H1 (cell line): ENCODE measurements at regions not wholly inside any gene's neighbourhood (a gene's known extent, or its start where the extent isn't known, plus 50 kb on each side); places are given as distances from the start of the nearest gene placed in this dataset.

Experiments used
- CTCF ChIA-PET: fragments of 300-600 bp; sonication (Branson Sonifier 250); formaldehyde crosslinking; loops from one replicate; lab custom pipeline; 2021; ENCODE audit not compliant: partially characterized antibody; lab: Charles Lee
- POLR2A ChIA-PET: fragments of 300-600 bp; sonication (Branson Sonifier 250); formaldehyde crosslinking; loops from one replicate; lab custom pipeline; 2021; ENCODE audit warnings: inconsistent platforms; ENCODE audit not compliant: partially characterized antibody; lab: Charles Lee
- DNase-seq, 2 experiments: peaks; one replicate each; pipeline versions ENCODE4 v3.0.0 to v3.0.0-alpha.2; 2010 to 2022; ENCODE audit warnings: low spot score in 2 of 2, low read depth in 1 of 2, mixed read lengths in 1 of 2
- FAIRE-seq: peaks from 2 replicates; lab custom pipeline; 2011; peaks lifted over from hg19 to GRCh38; lab: Jason Lieb, UNC
- H2AFZ ChIP-seq: 2 replicates; pipeline ENCODE4 v1.8.1; 2012; ENCODE audit warnings: low read length, inconsistent platforms
- H2AK5ac ChIP-seq: 2 replicates; pipeline ENCODE4 v1.6.1; 2013; ENCODE audit warnings: low read depth, low read length
- H2BK120ac ChIP-seq: replicated peaks from 2 replicates; pipeline ENCODE3; 2013; ENCODE audit warnings: low read depth, low read length, inconsistent platforms
- H2BK12ac ChIP-seq: 2 replicates; pipeline ENCODE4 v1.6.1; 2013; ENCODE audit warnings: low read depth, low read length
- H2BK15ac ChIP-seq: 2 replicates; pipeline ENCODE4 v1.6.1; 2013; ENCODE audit warnings: low read length
- H2BK20ac ChIP-seq: 2 replicates; pipeline ENCODE4 v1.6.1; 2013; ENCODE audit warnings: low read length
- H2BK5ac ChIP-seq: 2 replicates; pipeline ENCODE4 v1.6.1; 2013; ENCODE audit warnings: low read depth, low read length
- H3K14ac ChIP-seq: 2 replicates; pipeline ENCODE4 v1.6.1; 2013; ENCODE audit warnings: inconsistent platforms; ENCODE audit not compliant: insufficient read length
- H3K18ac ChIP-seq: 2 replicates; pipeline ENCODE4 v1.6.1; 2013; ENCODE audit warnings: low read length; ENCODE audit errors: extremely low read depth
- H3K23ac ChIP-seq: 2 replicates; pipeline ENCODE4 v1.6.1; 2013; ENCODE audit warnings: inconsistent platforms; ENCODE audit not compliant: insufficient read length
- H3K23me2 ChIP-seq: 2 replicates; pipeline ENCODE4 v1.6.1; 2013; ENCODE audit warnings: low read depth, low read length
- H3K27ac ChIP-seq: 2 replicates; pipeline ENCODE4 v1.6.1; 2011; ENCODE audit warnings: low read depth, low read length, inconsistent platforms
- H3K27me3 ChIP-seq, 4 experiments: replicated peaks in 1 of 4; 1 replicate in 1 of 4; 2 replicates in 3 of 4; pipeline versions ENCODE4 v1.6.1 to v1.8.1; 2011 to 2013; ENCODE audit warnings: low read length in 3 of 4, mild to moderate bottlenecking in 3 of 4, inconsistent platforms in 2 of 4, mixed read lengths in 2 of 4, moderate library complexity in 1 of 4; ENCODE audit not compliant: control insufficient read depth in 3 of 4, insufficient read depth in 3 of 4; ENCODE audit errors: extremely low read depth in 1 of 4
- H3K36me3 ChIP-seq, 4 experiments: 2 replicates each; pipeline versions ENCODE4 v1.6.1 to v1.8.1; 2011 to 2013; ENCODE audit warnings: mild to moderate bottlenecking in 4 of 4, low read length in 3 of 4, moderate library complexity in 2 of 4, control low read depth in 1 of 4, inconsistent platforms in 1 of 4; ENCODE audit not compliant: insufficient read depth in 4 of 4, control insufficient read depth in 2 of 4
- H3K4ac ChIP-seq: replicated peaks from 2 replicates; pipeline ENCODE3; 2013; ENCODE audit warnings: low read length, low read depth, mixed read lengths, inconsistent platforms; ENCODE audit not compliant: insufficient read length
- H3K4me1 ChIP-seq, 4 experiments: replicated peaks in 1 of 4; 1 replicate in 1 of 4; 2 replicates in 3 of 4; pipeline versions ENCODE4 v1.6.1 to v1.8.1; 2011 to 2013; ENCODE audit warnings: low read length in 3 of 4, inconsistent platforms in 2 of 4, mixed read lengths in 1 of 4; ENCODE audit not compliant: insufficient read depth in 4 of 4, control insufficient read depth in 3 of 4
- H3K4me2 ChIP-seq, 2 experiments: 2 replicates each; pipeline versions ENCODE4 v1.6.1 to v1.8.1; 2011 to 2013; ENCODE audit warnings: low read depth in 2 of 2, low read length in 2 of 2, control low read depth in 1 of 2, inconsistent platforms in 1 of 2, mild to moderate bottlenecking in 1 of 2; ENCODE audit not compliant: insufficient read depth in 1 of 2
- H3K4me3 ChIP-seq, 4 experiments: fragments of 200-600, 300-600 bp in 1 of 4; sonication (generic), shearing (Covaris generic), sonication (Bioruptor Twin) in 1 of 4; 2 replicates each; pipeline versions ENCODE4 v1.5.1 to v1.8.1; 2011 to 2016; ENCODE audit warnings: low read length in 4 of 4, low read depth in 3 of 4, control low read depth in 2 of 4, inconsistent platforms in 2 of 4, mild to moderate bottlenecking in 2 of 4, mixed read lengths in 1 of 4, moderate library complexity in 1 of 4; ENCODE audit not compliant: insufficient read depth in 2 of 4; ENCODE audit errors: extremely low read depth in 1 of 4
- H3K56ac ChIP-seq: replicated peaks from 2 replicates; pipeline ENCODE3; 2013; ENCODE audit warnings: low read depth, mild to moderate bottlenecking, mixed read lengths, low read length, inconsistent platforms; ENCODE audit not compliant: insufficient read length
- H3K79me1 ChIP-seq: 2 replicates; pipeline ENCODE4 v1.6.1; 2013; ENCODE audit warnings: low read depth, low read length, control low read depth
- H3K79me2 ChIP-seq, 2 experiments: 2 replicates each; pipeline versions ENCODE4 v1.6.1 to v1.8.1; 2012 to 2013; ENCODE audit warnings: low read length in 2 of 2, mild to moderate bottlenecking in 2 of 2, inconsistent platforms in 1 of 2; ENCODE audit not compliant: insufficient read depth in 2 of 2, control insufficient read depth in 1 of 2
- H3K9ac ChIP-seq, 4 experiments: replicated peaks in 1 of 4; 1 replicate in 1 of 4; 2 replicates in 3 of 4; pipeline versions ENCODE4 v1.6.1 to v1.8.1; 2011 to 2013; ENCODE audit warnings: low read depth in 3 of 4, low read length in 3 of 4, control low read depth in 2 of 4, mild to moderate bottlenecking in 2 of 4, moderate library complexity in 2 of 4, inconsistent platforms in 1 of 4; ENCODE audit errors: extremely low read depth in 1 of 4
- H3K9me3 ChIP-seq, 2 experiments: 2 replicates each; pipeline versions ENCODE4 v1.6.1 to v1.8.1; 2012 to 2013; ENCODE audit warnings: mild to moderate bottlenecking in 2 of 2, moderate library complexity in 2 of 2, control low read depth in 1 of 2, inconsistent platforms in 1 of 2, low read depth in 1 of 2, low read length in 1 of 2, mixed read lengths in 1 of 2; ENCODE audit not compliant: insufficient read depth in 2 of 2
- H4K20me1 ChIP-seq, 2 experiments: replicated peaks in 1 of 2; 2 replicates each; pipeline versions ENCODE3 to v1.8.1; 2011 to 2013; ENCODE audit warnings: inconsistent platforms in 2 of 2, low read length in 2 of 2, mild to moderate bottlenecking in 1 of 2; ENCODE audit not compliant: insufficient read depth in 2 of 2, control insufficient read depth in 1 of 2
- H4K5ac ChIP-seq: 2 replicates; pipeline ENCODE4 v1.6.1; 2013; ENCODE audit warnings: low read length, low read depth, mixed read lengths, inconsistent platforms; ENCODE audit not compliant: insufficient read length
- H4K8ac ChIP-seq: 2 replicates; pipeline ENCODE4 v1.8.0; 2013; ENCODE audit warnings: mild to moderate bottlenecking, moderate library complexity, low read length, inconsistent platforms; ENCODE audit not compliant: insufficient read depth; ENCODE audit errors: extremely low read depth
- H4K91ac ChIP-seq: replicated peaks from 2 replicates; pipeline ENCODE3; 2013; ENCODE audit warnings: low read length, mixed read lengths, inconsistent platforms; ENCODE audit not compliant: insufficient read length
- BRCA1 ChIP-seq: IDR thresholded peaks from 2 replicates; pipeline ENCODE4 v1.6.1; 2012; ENCODE audit warnings: low read depth, low read length, improper control_type of control experiment
- CBX8 ChIP-seq: fragments of 300-800, 300-1000 bp; sonication (generic); IDR thresholded peaks from 2 replicates; pipeline ENCODE4 v1.7.1; 2016; ENCODE audit warnings: low read depth, low read length, borderline replicate concordance
- NANOG ChIP-seq: IDR thresholded peaks from 2 replicates; pipeline ENCODE4 v1.6.1; 2011; ENCODE audit warnings: low read length, low read depth, mild to moderate bottlenecking, inconsistent platforms; ENCODE audit not compliant: insufficient read depth, poor library complexity, severe bottlenecking
- NRF1 ChIP-seq: IDR thresholded peaks from 2 replicates; pipeline ENCODE4 v1.6.1; 2011; ENCODE audit warnings: mild to moderate bottlenecking, low read depth, low read length, improper control_type of control experiment
- POLR2AphosphoS5 ChIP-seq: IDR thresholded peaks from 2 replicates; pipeline ENCODE4 v1.6.1; 2011; ENCODE audit warnings: low read depth, low read length
- SP2 ChIP-seq: IDR thresholded peaks from 2 replicates; pipeline ENCODE4 v1.6.1; 2012; ENCODE audit warnings: mild to moderate bottlenecking, low read length, inconsistent platforms
- SRF ChIP-seq: IDR thresholded peaks from 2 replicates; pipeline ENCODE4 v1.6.1; 2011; ENCODE audit warnings: mild to moderate bottlenecking, low read depth, low read length, moderate library complexity
- SUZ12 ChIP-seq: fragments of 200-600 bp; sonication (generic); IDR thresholded peaks from 2 replicates; pipeline ENCODE4 v1.6.1; 2012; ENCODE audit warnings: mild to moderate bottlenecking, inconsistent platforms, low read length, moderate library complexity, mixed read lengths
- YY1 ChIP-seq: IDR thresholded peaks from 2 replicates; pipeline ENCODE4 v1.6.1; 2011; ENCODE audit warnings: low read depth, mild to moderate bottlenecking, low read length
- WGBS, 2 experiments: shearing (Covaris generic) in 1 of 2; methylation state at CpG; one replicate each; pipeline versions ENCODE4 v1.1.6 to v1.1.7; 2013 to 2015; ENCODE audit warnings: low lambda C conversion rate in 2 of 2, mixed read lengths in 2 of 2, inconsistent platforms in 1 of 2, low coverage in 1 of 2, missing lambda C conversion rate in 1 of 2; ENCODE audit not compliant: insufficient replicate concordance in 2 of 2, insufficient coverage in 1 of 2, insufficient read length in 1 of 2; ENCODE audit errors: extremely low coverage in 1 of 2, missing lambda C conversion rate in 1 of 2; 5-methylcytosine and 5-hydroxymethylcytosine counted together
- TF ChIP-seq, protein P1 (sequence below): IDR thresholded peaks from 2 replicates; pipeline ENCODE4 v1.6.1; 2012; ENCODE audit warnings: low read length, inconsistent platforms

DNA sequence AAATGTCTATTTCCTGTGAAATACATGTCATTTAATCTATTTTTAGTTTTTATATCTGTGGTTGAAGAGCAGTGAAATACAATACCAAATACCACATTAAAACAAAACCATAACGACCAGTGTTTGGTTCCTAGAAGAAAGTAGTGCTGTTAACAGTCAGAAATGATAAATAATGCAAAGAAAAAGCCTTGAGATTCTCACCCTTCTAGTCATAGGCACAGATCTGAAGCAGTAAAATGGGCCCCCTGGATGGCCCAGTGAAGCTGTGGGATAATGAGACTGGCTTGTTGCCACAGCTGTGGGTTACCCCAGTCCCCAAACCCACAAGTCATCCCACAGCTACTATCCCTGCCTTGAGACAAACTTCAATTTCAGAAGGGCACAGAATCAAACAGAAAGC, 137.3 kb upstream of the RPL34 start:
- Histone ChIP-seq H3K4me2 (no peak overlapping the region), H3K56ac (no peak overlapping the region), H4K8ac (no peak overlapping the region), H3K23ac (no peak overlapping the region), H3K4me3 (no peak overlapping the region), H3K27me3 (no peaks in the 10 kb centered on the region), H3K18ac (no peak overlapping the region), H2BK5ac (no peak overlapping the region), H2BK12ac (no peak overlapping the region), H4K5ac (no peak overlapping the region), H3K9me3 (no peaks in the 10 kb centered on the region), H2AK5ac (no peak overlapping the region), H3K23me2 (no peaks in the 10 kb centered on the region), H4K20me1 (no peaks in the 10 kb centered on the region), H3K9ac (no peak overlapping the region), H3K79me1 (no peaks in the 10 kb centered on the region), H3K36me3 (no peaks in the 10 kb centered on the region), H2BK20ac (no peak overlapping the region), H2BK15ac (no peak overlapping the region), H3K79me2 (no peaks in the 10 kb centered on the region), H2AFZ (no peak overlapping the region), H4K91ac (no peak overlapping the region), H3K14ac (no peak overlapping the region), H3K27ac (no peak overlapping the region), H3K4me1 (no peaks in the 10 kb centered on the region), H2BK120ac (no peak overlapping the region), H3K4ac (no peak overlapping the region)
- DNase-seq (no peak), FAIRE-seq (no peak)
- 79% methylated on average over 1 of the region's 1 CpG; no CpG with 5 or more reads in 1 of the 2 experiments for WGBS, 2 experiments
- POLR2A ChIA-PET: no interaction called here
- CTCF ChIA-PET: interaction anchor here (1.2 to 2.1 kb wide), 3 partner anchors 10 to 21 kb away, joined by 3 to 5 read pairs (median 4); no protein-coding TSS in a partner anchor
- TF ChIP-seq, protein P1, sequence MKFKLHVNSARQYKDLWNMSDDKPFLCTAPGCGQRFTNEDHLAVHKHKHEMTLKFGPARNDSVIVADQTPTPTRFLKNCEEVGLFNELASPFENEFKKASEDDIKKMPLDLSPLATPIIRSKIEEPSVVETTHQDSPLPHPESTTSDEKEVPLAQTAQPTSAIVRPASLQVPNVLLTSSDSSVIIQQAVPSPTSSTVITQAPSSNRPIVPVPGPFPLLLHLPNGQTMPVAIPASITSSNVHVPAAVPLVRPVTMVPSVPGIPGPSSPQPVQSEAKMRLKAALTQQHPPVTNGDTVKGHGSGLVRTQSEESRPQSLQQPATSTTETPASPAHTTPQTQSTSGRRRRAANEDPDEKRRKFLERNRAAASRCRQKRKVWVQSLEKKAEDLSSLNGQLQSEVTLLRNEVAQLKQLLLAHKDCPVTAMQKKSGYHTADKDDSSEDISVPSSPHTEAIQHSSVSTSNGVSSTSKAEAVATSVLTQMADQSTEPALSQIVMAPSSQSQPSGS: no peak
- TF ChIP-seq SUZ12 (no peak), SP2 (no peak), CBX8 (no peak), NRF1 (no peak), YY1 (no peak), SRF (no peak), POLR2AphosphoS5 (no peak), NANOG (no peak), BRCA1 (no peak)
